ENCODE measurements at regions not wholly inside any gene's neighbourhood (a gene's known extent, or its start where the extent isn't known, plus 50 kb on each side); places are given as distances from the start of the nearest gene placed in this dataset.
"Not testable (repeated sequence)": the region's sequence is repeated elsewhere in the genome, so short reads cannot be mapped to it uniquely, and the experiment has no call there.

GRCh38 chr20:26009402-26010223 is 313.0 kb upstream of the ZNF337 start:
- H3K27me3 ChIP-seq (ENCODE audit: low read depth); H3K4me1 ChIP-seq; H3K9me3 ChIP-seq; H3K36me3 ChIP-seq (replicated peaks); in situ Hi-C loops (cut with MboI; ENCODE audit: low sequenced_read_pairs): not testable (repeated sequence)
- DNase-seq (ENCODE audit: low spot score in 2 of 2): peak; percentile 85 to 95
- peak overlapping the region; percentile 66 for H3K4me3 ChIP-seq

GRCh38 chr20:26008026-26008425 is 311.4 kb upstream of the ZNF337 start:
- H3K4me1 ChIP-seq; H3K27me3 ChIP-seq (ENCODE audit: low read depth); H3K36me3 ChIP-seq (replicated peaks); H3K4me3 ChIP-seq; H3K9me3 ChIP-seq; in situ Hi-C loops (cut with MboI; ENCODE audit: low sequenced_read_pairs); DNase-seq (ENCODE audit: low spot score in 2 of 2): not testable (repeated sequence)

- H3K36me3 ChIP-seq (replicated peaks); H3K4me3 ChIP-seq; in situ Hi-C loops (cut with MboI; ENCODE audit: low sequenced_read_pairs); H3K9me3 ChIP-seq; DNase-seq (ENCODE audit: low spot score in 2 of 2); H3K4me1 ChIP-seq; H3K27me3 ChIP-seq (ENCODE audit: low read depth): not testable (repeated sequence)
These were observed 309.5 kb upstream of the ZNF337 start for GRCh38 chr20:26006164-26006563.

- H3K36me3 ChIP-seq (replicated peaks); H3K4me1 ChIP-seq; H3K4me3 ChIP-seq; DNase-seq (ENCODE audit: low spot score in 2 of 2); H3K9me3 ChIP-seq; H3K27me3 ChIP-seq (ENCODE audit: low read depth); in situ Hi-C loops (cut with MboI; ENCODE audit: low sequenced_read_pairs): not testable (repeated sequence)
These were observed 307.3 kb upstream of the ZNF337 start for GRCh38 chr20:26003959-26004358.

- in situ Hi-C loops (cut with MboI; ENCODE audit: low sequenced_read_pairs); H3K4me3 ChIP-seq; DNase-seq (ENCODE audit: low spot score in 2 of 2); H3K9me3 ChIP-seq; H3K27me3 ChIP-seq (ENCODE audit: low read depth); H3K36me3 ChIP-seq (replicated peaks); H3K4me1 ChIP-seq: not testable (repeated sequence)
These were observed 300.9 kb upstream of the ZNF337 start for GRCh38 chr20:25997367-25998038.

GRCh38 chr20:25992146-25992545 is 295.5 kb upstream of the ZNF337 start:
- in situ Hi-C loops (cut with MboI; ENCODE audit: low sequenced_read_pairs): no loop called here
- H3K36me3 ChIP-seq (replicated peaks): no peaks in the 10 kb centered on the region
- H3K9me3 ChIP-seq: no peaks in the 10 kb centered on the region
- DNase-seq (ENCODE audit: low spot score in 2 of 2): no peak
- H3K4me3 ChIP-seq: no peak overlapping the region
- no peaks in the 10 kb centered on the region for H3K27me3 ChIP-seq (ENCODE audit: low read depth)
- no peaks in the 10 kb centered on the region for H3K4me1 ChIP-seq

GRCh38 chr20:25991756-25992130 is 295.1 kb upstream of the ZNF337 start:
- no peak for DNase-seq (ENCODE audit: low spot score in 2 of 2)
- Histone ChIP-seq H3K9me3 (no peaks in the 10 kb centered on the region), H3K4me3 (no peak overlapping the region), H3K36me3 (replicated peaks) (no peaks in the 10 kb centered on the region), H3K4me1 (peaks cover 3% of the 10 kb centered on the region; the same call in 1 of the 2 replicates), H3K27me3 (ENCODE audit: low read depth) (no peaks in the 10 kb centered on the region)
- in situ Hi-C loops (cut with MboI; ENCODE audit: low sequenced_read_pairs): no loop called here

- in situ Hi-C loops (cut with MboI; ENCODE audit: low sequenced_read_pairs): no loop called here
- Histone ChIP-seq H3K9me3 (no peaks in the 10 kb centered on the region), H3K36me3 (replicated peaks) (no peaks in the 10 kb centered on the region), H3K27me3 (ENCODE audit: low read depth) (no peaks in the 10 kb centered on the region), H3K4me1 (peaks cover 3% of the 10 kb centered on the region; the same call in 1 of the 2 replicates), H3K4me3 (no peak overlapping the region)
- no peak for DNase-seq (ENCODE audit: low spot score in 2 of 2)
These were observed 294.6 kb upstream of the ZNF337 start for GRCh38 chr20:25991051-25991755.

GRCh38 chr20:25989686-25990085 is 293.0 kb upstream of the ZNF337 start:
- in situ Hi-C loops (cut with MboI; ENCODE audit: low sequenced_read_pairs); H3K4me1 ChIP-seq; H3K36me3 ChIP-seq (replicated peaks); DNase-seq (ENCODE audit: low spot score in 2 of 2); H3K4me3 ChIP-seq; H3K9me3 ChIP-seq; H3K27me3 ChIP-seq (ENCODE audit: low read depth): not testable (repeated sequence)

- Histone ChIP-seq H3K4me3 (no peak overlapping the region), H3K4me1 (peaks cover 3% of the 10 kb centered on the region; the same call in 1 of the 2 replicates), H3K27me3 (ENCODE audit: low read depth) (no peaks in the 10 kb centered on the region), H3K36me3 (replicated peaks) (no peaks in the 10 kb centered on the region), H3K9me3 (no peaks in the 10 kb centered on the region)
- in situ Hi-C loops (cut with MboI; ENCODE audit: low sequenced_read_pairs): no loop called here
- DNase-seq (ENCODE audit: low spot score in 2 of 2): no peak
These were observed 292.5 kb upstream of the ZNF337 start for GRCh38 chr20:25989196-25989595.

GRCh38 chr20:25987928-25988560 is 291.4 kb upstream of the ZNF337 start:
- H3K4me3 ChIP-seq; H3K4me1 ChIP-seq; in situ Hi-C loops (cut with MboI; ENCODE audit: low sequenced_read_pairs); H3K9me3 ChIP-seq; H3K27me3 ChIP-seq (ENCODE audit: low read depth); DNase-seq (ENCODE audit: low spot score in 2 of 2); H3K36me3 ChIP-seq (replicated peaks): not testable (repeated sequence)

- Histone ChIP-seq H3K9me3 (no peaks in the 10 kb centered on the region), H3K36me3 (replicated peaks) (no peaks in the 10 kb centered on the region), H3K4me1 (peaks cover 3% of the 10 kb centered on the region; the same call in 1 of the 2 replicates), H3K27me3 (ENCODE audit: low read depth) (no peaks in the 10 kb centered on the region), H3K4me3 (0 out of 2 replicates have a peak overlapping the region, but pooled peaks have one; percentile 2)
- in situ Hi-C loops (cut with MboI; ENCODE audit: low sequenced_read_pairs): no loop called here
- DNase-seq (ENCODE audit: low spot score in 2 of 2): peak; percentile 45 to 78
These were observed 290.6 kb upstream of the ZNF337 start for GRCh38 chr20:25987073-25987927.

- no peaks in the 10 kb centered on the region for H3K36me3 ChIP-seq (replicated peaks)
- in situ Hi-C loops (cut with MboI; ENCODE audit: low sequenced_read_pairs): no loop called here
- peaks cover 3% of the 10 kb centered on the region; the same call in 1 of the 2 replicates for H3K4me1 ChIP-seq
- no peaks in the 10 kb centered on the region for H3K9me3 ChIP-seq
- H3K27me3 ChIP-seq (ENCODE audit: low read depth): no peaks in the 10 kb centered on the region
- no peak overlapping the region for H3K4me3 ChIP-seq
- no peak for DNase-seq (ENCODE audit: low spot score in 2 of 2)
These were observed 288.9 kb upstream of the ZNF337 start for GRCh38 chr20:25985597-25985996.

Measured in HAP-1 (cell line).